Karpas-422 (cell line): ENCODE measurements at regions not wholly inside any gene's neighbourhood (a gene's known extent, or its start where the extent isn't known, plus 50 kb on each side); places are given as distances from the start of the nearest gene placed in this dataset.

Source experiments
- DNase-seq: peaks from one replicate; pipeline ENCODE4 v3.0.0-alpha.2; 2015
- H2AFZ ChIP-seq: fragments of 200-600 bp; sonication (generic); 2 replicates; pipeline ENCODE4 v1.6.1; 2014; ENCODE audit warnings: antibody characterized with exemption, low read length, mixed read lengths
- H3K27ac ChIP-seq: fragments of 200-600 bp; sonication (generic); 2 replicates; pipeline ENCODE4 v1.5.1; 2014; ENCODE audit warnings: mild to moderate bottlenecking, low read length, moderate library complexity
- H3K27me3 ChIP-seq: fragments of 200-600 bp; sonication (generic); 2 replicates; pipeline ENCODE4 v1.6.1; 2014; ENCODE audit warnings: low read length, mixed read lengths
- H3K36me3 ChIP-seq: fragments of 200-600 bp; sonication (generic); 2 replicates; pipeline ENCODE4 v1.6.1; 2014; ENCODE audit warnings: low read length, mixed read lengths; ENCODE audit not compliant: insufficient read depth
- H3K4me1 ChIP-seq: fragments of 200-600 bp; sonication (generic); 2 replicates; pipeline ENCODE4 v1.6.1; 2014; ENCODE audit warnings: mild to moderate bottlenecking, low read length, mixed read lengths
- H3K4me2 ChIP-seq: fragments of 200-600 bp; sonication (generic); 2 replicates; pipeline ENCODE4 v1.6.1; 2014; ENCODE audit warnings: low read length, low read depth, mild to moderate bottlenecking; ENCODE audit not compliant: poor library complexity, severe bottlenecking
- H3K4me3 ChIP-seq: fragments of 200-600 bp; sonication (generic); 2 replicates; pipeline ENCODE4 v1.5.1; 2014; ENCODE audit warnings: mild to moderate bottlenecking, antibody characterized with exemption, low read length, mixed read lengths
- H3K79me2 ChIP-seq: fragments of 200-600 bp; sonication (generic); 2 replicates; pipeline ENCODE4 v1.6.1; 2014; ENCODE audit warnings: mild to moderate bottlenecking, low read length, mixed read lengths
- H3K9ac ChIP-seq: fragments of 200-600 bp; sonication (generic); 2 replicates; pipeline ENCODE4 v1.6.0; 2014; ENCODE audit warnings: low read length
- H3K9me2 ChIP-seq: fragments of 200-600 bp; sonication (generic), shearing (Covaris generic); replicated peaks from 2 replicates; pipeline ENCODE4 v1.6.0; 2014; ENCODE audit warnings: mild to moderate bottlenecking, low read length, moderate library complexity; ENCODE audit not compliant: insufficient read depth
- H3K9me3 ChIP-seq: fragments of 300-700, 200-600 bp; sonication (generic); 2 replicates; pipeline ENCODE4 v1.6.1; 2014; ENCODE audit warnings: low read length, mixed read lengths
- H4K20me1 ChIP-seq: fragments of 200-600 bp; sonication (generic); 2 replicates; pipeline ENCODE4 v1.6.1; 2014; ENCODE audit warnings: mild to moderate bottlenecking, antibody characterized with exemption, low read length, low read depth; ENCODE audit not compliant: insufficient read depth

- Histone ChIP-seq H3K27ac (no peak overlapping the region), H2AFZ (no peak overlapping the region), H3K79me2 (no peaks in the 10 kb centered on the region), H3K9me2 (no peaks in the 10 kb centered on the region), H3K36me3 (no peaks in the 10 kb centered on the region), H3K9me3 (no peaks in the 10 kb centered on the region), H3K27me3 (no peaks in the 10 kb centered on the region), H3K4me3 (no peak overlapping the region), H3K4me2 (no peak overlapping the region), H4K20me1 (no peaks in the 10 kb centered on the region), H3K9ac (no peak overlapping the region), H3K4me1 (no peaks in the 10 kb centered on the region)
- no peak for DNase-seq
These were observed 129.0 kb downstream of the LYPLAL1 start for GRCh38 chr1:219302697-219303096.

- Histone ChIP-seq H3K9me3 (no peaks in the 10 kb centered on the region), H3K79me2 (no peaks in the 10 kb centered on the region), H3K36me3 (no peaks in the 10 kb centered on the region), H3K9me2 (no peaks in the 10 kb centered on the region), H4K20me1 (no peaks in the 10 kb centered on the region), H2AFZ (no peak overlapping the region), H3K4me1 (no peaks in the 10 kb centered on the region), H3K9ac (no peak overlapping the region), H3K27me3 (no peaks in the 10 kb centered on the region), H3K27ac (no peak overlapping the region), H3K4me2 (no peak overlapping the region), H3K4me3 (no peak overlapping the region)
- DNase-seq: no peak
These were observed 125.7 kb downstream of the LYPLAL1 start for GRCh38 chr1:219299420-219299819.

GRCh38 chr1:219298571-219299148 lies 125.0 kb downstream of the LYPLAL1 start:
- no peak for DNase-seq
- H3K36me3 ChIP-seq: no peaks in the 10 kb centered on the region

GRCh38 chr1:219296430-219297355 lies 123.0 kb downstream of the LYPLAL1 start:
- no peaks in the 10 kb centered on the region for H4K20me1 ChIP-seq
- no peaks in the 10 kb centered on the region for H3K27me3 ChIP-seq
- no peaks in the 10 kb centered on the region for H3K79me2 ChIP-seq
- no peaks in the 10 kb centered on the region for H3K9me3 ChIP-seq
- no peak overlapping the region for H3K9ac ChIP-seq
- H3K36me3 ChIP-seq: no peaks in the 10 kb centered on the region
- no peak overlapping the region for H2AFZ ChIP-seq
- no peak overlapping the region for H3K4me3 ChIP-seq
- H3K27ac ChIP-seq: no peak overlapping the region
- DNase-seq: no peak
- no peaks in the 10 kb centered on the region for H3K9me2 ChIP-seq
- H3K4me2 ChIP-seq: no peak overlapping the region
- H3K4me1 ChIP-seq: no peaks in the 10 kb centered on the region

More at GRCh38 chr1:219298571-219299148, 125.0 kb downstream of the LYPLAL1 start:
- no peaks in the 10 kb centered on the region for H3K9me3 ChIP-seq
- no peak overlapping the region for H3K4me2 ChIP-seq
- no peak overlapping the region for H2AFZ ChIP-seq
- no peaks in the 10 kb centered on the region for H3K4me1 ChIP-seq
- H3K27me3 ChIP-seq: no peaks in the 10 kb centered on the region
- H3K9me2 ChIP-seq: no peaks in the 10 kb centered on the region
- H3K4me3 ChIP-seq: no peak overlapping the region
- H3K79me2 ChIP-seq: no peaks in the 10 kb centered on the region
- no peak overlapping the region for H3K9ac ChIP-seq
- no peak overlapping the region for H3K27ac ChIP-seq
- no peaks in the 10 kb centered on the region for H4K20me1 ChIP-seq

GRCh38 chr1:219294251-219294650 lies 120.6 kb downstream of the LYPLAL1 start:
- Histone ChIP-seq H3K4me1 (no peaks in the 10 kb centered on the region), H3K27me3 (no peaks in the 10 kb centered on the region), H3K9me2 (no peaks in the 10 kb centered on the region), H3K4me2 (no peak overlapping the region), H3K36me3 (no peaks in the 10 kb centered on the region), H3K4me3 (no peak overlapping the region), H4K20me1 (no peaks in the 10 kb centered on the region), H3K79me2 (no peaks in the 10 kb centered on the region), H2AFZ (no peak overlapping the region), H3K9ac (no peak overlapping the region), H3K9me3 (no peaks in the 10 kb centered on the region), H3K27ac (no peak overlapping the region)
- no peak for DNase-seq

- Histone ChIP-seq H3K4me3 (no peak overlapping the region), H3K79me2 (no peaks in the 10 kb centered on the region), H3K27me3 (no peaks in the 10 kb centered on the region), H3K4me2 (no peak overlapping the region), H4K20me1 (no peaks in the 10 kb centered on the region), H3K36me3 (no peaks in the 10 kb centered on the region), H2AFZ (no peak overlapping the region), H3K9me3 (no peaks in the 10 kb centered on the region), H3K27ac (no peak overlapping the region), H3K9ac (no peak overlapping the region), H3K4me1 (no peaks in the 10 kb centered on the region), H3K9me2 (no peaks in the 10 kb centered on the region)
- DNase-seq: no peak
These were observed 119.7 kb downstream of the LYPLAL1 start for GRCh38 chr1:219293410-219293809.

- Histone ChIP-seq H3K79me2 (no peaks in the 10 kb centered on the region), H3K9ac (no peak overlapping the region), H3K9me2 (no peaks in the 10 kb centered on the region), H3K4me2 (no peak overlapping the region), H3K9me3 (no peaks in the 10 kb centered on the region), H4K20me1 (no peaks in the 10 kb centered on the region), H2AFZ (no peak overlapping the region), H3K4me1 (no peaks in the 10 kb centered on the region), H3K4me3 (no peak overlapping the region), H3K27me3 (no peaks in the 10 kb centered on the region), H3K27ac (no peak overlapping the region), H3K36me3 (no peaks in the 10 kb centered on the region)
- no peak for DNase-seq
These were observed 119.3 kb downstream of the LYPLAL1 start for GRCh38 chr1:219292999-219293398.

DNA sequence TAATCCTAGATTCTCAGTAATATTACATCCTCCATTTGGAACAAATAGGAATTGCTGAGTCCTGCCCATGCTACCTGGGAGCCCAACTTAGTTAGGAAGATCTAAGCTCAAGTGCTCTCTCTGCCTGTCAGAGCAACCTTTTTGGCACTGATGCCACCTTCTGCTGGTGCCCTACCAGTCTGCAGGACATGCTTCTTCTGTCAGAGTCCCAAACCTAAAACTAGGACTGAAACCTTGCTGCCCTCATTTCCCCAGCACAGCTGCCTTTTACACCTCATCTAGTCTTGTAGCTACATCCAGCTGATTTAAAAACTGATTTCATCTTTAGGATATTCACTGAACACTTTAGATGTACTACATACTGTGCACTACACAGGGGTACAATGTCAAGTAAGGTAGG lies 118.7 kb downstream of the LYPLAL1 start:
- Histone ChIP-seq H3K9me2 (no peaks in the 10 kb centered on the region), H3K36me3 (no peaks in the 10 kb centered on the region), H3K9me3 (no peaks in the 10 kb centered on the region), H3K9ac (no peak overlapping the region), H2AFZ (no peak overlapping the region), H3K4me3 (no peak overlapping the region), H3K79me2 (no peaks in the 10 kb centered on the region), H3K27ac (no peak overlapping the region), H3K4me1 (no peaks in the 10 kb centered on the region), H3K4me2 (no peak overlapping the region), H3K27me3 (no peaks in the 10 kb centered on the region), H4K20me1 (no peaks in the 10 kb centered on the region)
- no peak for DNase-seq
